ENCODE measurements at regions not wholly inside any gene's neighbourhood (a gene's known extent, or its start where the extent isn't known, plus 50 kb on each side); places are given as distances from the start of the nearest gene placed in this dataset.

DNA sequence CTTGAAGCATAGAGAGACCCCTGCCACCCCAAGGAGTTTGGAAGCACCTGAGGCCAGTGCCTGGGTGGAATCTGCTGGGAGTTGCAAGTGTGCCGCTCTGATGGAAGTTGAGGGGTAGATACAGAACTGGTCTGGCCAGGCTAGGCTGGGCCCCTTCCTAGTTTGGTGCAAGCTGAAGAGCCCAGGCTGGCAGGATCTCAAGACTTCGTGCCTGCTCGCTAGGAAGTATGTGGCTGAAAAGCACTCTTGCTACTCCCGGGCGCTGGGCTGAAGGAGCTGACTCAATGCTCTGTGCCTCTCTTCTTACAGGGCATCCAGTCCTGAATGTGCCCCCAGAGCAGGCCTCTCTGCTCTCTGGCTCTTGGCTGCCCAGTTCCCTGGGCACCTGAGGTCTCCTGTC, 51.7 kb upstream of the PJA1 start (continued):
- TF ChIP-seq ZBTB4 (CRISPR knock-in tag; IDR thresholded peaks at IDR 0.05) (no peak), CEBPB (IDR thresholded peaks at IDR 0.05; ENCODE audit: borderline replicate concordance in 1 of 2, low read depth in 2 of 2, low read length in 2 of 2) (no peak), RFX5 (IDR thresholded peaks at IDR 0.05; ENCODE audit: low read depth, low read length) (no peak), POLR2A (IDR thresholded peaks at IDR 0.05; ENCODE audit: low read depth, low read length) (no peak)

GRCh38 chrX:69216446-69216845, 51.2 kb upstream of the PJA1 start:
- FAIRE-seq = no peak
- no peak overlapping the region for H2AFZ ChIP-seq (ENCODE audit: control insufficient read depth, low read depth, low read length)
- no peak overlapping the region for H3K27ac ChIP-seq (ENCODE audit: control insufficient read depth, insufficient read depth)
- H3K9me3 ChIP-seq (replicated peaks; ENCODE audit: control insufficient read depth, insufficient read depth, low read length) = no peaks in the 10 kb centered on the region
- no peaks in the 10 kb centered on the region for H3K79me2 ChIP-seq (ENCODE audit: control insufficient read depth, insufficient read depth, low read length)
- BruUV-seq (replicated peaks) = no TSS peak
- in situ Hi-C loops (cut with MboI) (loop anchor here (5.0 kb wide), 1 partner anchor 389 kb away; the partner anchor contains the start of gene EFNB1), intact Hi-C loops (cut with micrococcal nuclease; ENCODE audit: unreplicated experiment) (no loop called here)
- no peak for DNase-seq (ENCODE audit: low read depth, low spot score)
- no peaks in the 10 kb centered on the region for H3K4me1 ChIP-seq (ENCODE audit: control insufficient read depth, insufficient read depth, low read length)
- no peak overlapping the region for H3K9ac ChIP-seq (ENCODE audit: control insufficient read depth, insufficient read depth, low read length)
- CTCF ChIA-PET = no interaction called here
- H3K27me3 ChIP-seq (replicated peaks in 1 of 2; ENCODE audit: control insufficient read depth in 2 of 2, insufficient read depth in 2 of 2, low read length in 1 of 2) = 0 out of 4 replicates have a peak, but pooled peaks cover 0 to 5% of the 10 kb centered on the region in 2 experiments
- RAD21 ChIA-PET (ENCODE audit: unreplicated experiment) = no interaction called here
- ATAC-seq = no peak
- WGBS (ENCODE audit: insufficient coverage, insufficient replicate concordance, low lambda C conversion rate, missing lambda C conversion rate) = 0% methylated on average over 1 of the region's 1 CpG
- POLR2A ChIA-PET = no interaction called here
- no peak overlapping the region for H3K4me3 ChIP-seq
- no peaks in the 10 kb centered on the region for H4K20me1 ChIP-seq (ENCODE audit: control insufficient read depth, insufficient read depth)
- SMC1A ChIA-PET (ENCODE audit: uncharacterized antibody, unreplicated experiment) = no interaction called here
- no peaks in the 10 kb centered on the region for H3K36me3 ChIP-seq (ENCODE audit: control insufficient read depth in 2 of 2, insufficient read depth in 2 of 2, low read length in 1 of 2)
- H3K4me2 ChIP-seq (ENCODE audit: control insufficient read depth, insufficient read depth) = no peak overlapping the region
- TF ChIP-seq ZNF384 (IDR thresholded peaks at IDR 0.05; ENCODE audit: borderline replicate concordance, low read depth, low read length) (no peak), CTCF (IDR thresholded peaks at IDR 0.05 in 2 of 3, conservative IDR thresholded peaks at IDR 0.05 in 1 of 3; ENCODE audit: control insufficient read depth in 2 of 3, extremely low read depth in 1 of 3, insufficient read depth in 1 of 3, low read depth in 3 of 3, low read length in 3 of 3) (no peak), ASH2L (IDR thresholded peaks at IDR 0.05; ENCODE audit: borderline replicate concordance, low read depth) (no peak), RBBP5 (conservative IDR thresholded peaks at IDR 0.05) (no peak), SMARCA5 (IDR thresholded peaks at IDR 0.05) (no peak), CREB1 (IDR thresholded peaks at IDR 0.05; ENCODE audit: low read depth) (no peak), RCOR1 (conservative IDR thresholded peaks at IDR 0.05; ENCODE audit: low read depth, low read length) (no peak), BCL3 (IDR thresholded peaks at IDR 0.05; ENCODE audit: borderline replicate concordance, insufficient read depth, low read depth, low read length, poor library complexity, severe bottlenecking) (no peak)
- TF ChIP-seq, protein P1, sequence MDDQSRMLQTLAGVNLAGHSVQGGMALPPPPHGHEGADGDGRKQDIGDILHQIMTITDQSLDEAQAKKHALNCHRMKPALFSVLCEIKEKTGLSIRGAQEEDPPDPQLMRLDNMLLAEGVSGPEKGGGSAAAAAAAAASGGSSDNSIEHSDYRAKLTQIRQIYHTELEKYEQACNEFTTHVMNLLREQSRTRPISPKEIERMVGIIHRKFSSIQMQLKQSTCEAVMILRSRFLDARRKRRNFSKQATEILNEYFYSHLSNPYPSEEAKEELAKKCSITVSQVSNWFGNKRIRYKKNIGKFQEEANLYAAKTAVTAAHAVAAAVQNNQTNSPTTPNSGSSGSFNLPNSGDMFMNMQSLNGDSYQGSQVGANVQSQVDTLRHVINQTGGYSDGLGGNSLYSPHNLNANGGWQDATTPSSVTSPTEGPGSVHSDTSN (IDR thresholded peaks at IDR 0.05; ENCODE audit: insufficient replicate concordance, low read depth, low read length) = no peak
